ENCODE measurements at regions not wholly inside any gene's neighbourhood (a gene's known extent, or its start where the extent isn't known, plus 50 kb on each side); places are given as distances from the start of the nearest gene placed in this dataset.

DNA sequence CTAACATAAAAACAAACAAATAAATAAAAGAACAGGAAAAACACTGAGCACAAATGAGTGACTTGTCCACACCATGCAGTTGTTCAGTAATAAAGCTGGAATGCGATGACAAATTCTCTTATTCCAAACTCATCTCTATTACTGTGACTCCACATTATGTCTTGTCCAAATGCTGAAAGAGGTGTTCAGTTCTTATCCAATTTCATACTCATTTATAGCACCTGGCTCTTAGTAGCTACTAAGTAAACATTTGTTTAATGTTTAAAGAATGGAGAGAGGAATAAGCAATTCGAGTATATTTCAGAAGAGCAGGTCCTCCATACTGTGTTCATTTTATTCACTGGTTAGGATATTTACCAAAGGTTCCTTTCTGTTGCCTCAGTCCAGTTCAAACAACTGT is 439.0 kb upstream of the JAG1 start:
- Histone ChIP-seq H3K27ac (replicated peaks) (no peak overlapping the region), H3K27me3 (ENCODE audit: low read depth) (no peaks in the 10 kb centered on the region), H3K9me3 (replicated peaks) (no peaks in the 10 kb centered on the region), H3K4me1 (peaks cover 20% of the 10 kb centered on the region), H3K36me3 (no peaks in the 10 kb centered on the region), H3K4me3 (no peak overlapping the region)
- intact Hi-C loops (cut with micrococcal nuclease), result no loop called here
- DNase-seq, result no peak
- TF ChIP-seq, protein P1, sequence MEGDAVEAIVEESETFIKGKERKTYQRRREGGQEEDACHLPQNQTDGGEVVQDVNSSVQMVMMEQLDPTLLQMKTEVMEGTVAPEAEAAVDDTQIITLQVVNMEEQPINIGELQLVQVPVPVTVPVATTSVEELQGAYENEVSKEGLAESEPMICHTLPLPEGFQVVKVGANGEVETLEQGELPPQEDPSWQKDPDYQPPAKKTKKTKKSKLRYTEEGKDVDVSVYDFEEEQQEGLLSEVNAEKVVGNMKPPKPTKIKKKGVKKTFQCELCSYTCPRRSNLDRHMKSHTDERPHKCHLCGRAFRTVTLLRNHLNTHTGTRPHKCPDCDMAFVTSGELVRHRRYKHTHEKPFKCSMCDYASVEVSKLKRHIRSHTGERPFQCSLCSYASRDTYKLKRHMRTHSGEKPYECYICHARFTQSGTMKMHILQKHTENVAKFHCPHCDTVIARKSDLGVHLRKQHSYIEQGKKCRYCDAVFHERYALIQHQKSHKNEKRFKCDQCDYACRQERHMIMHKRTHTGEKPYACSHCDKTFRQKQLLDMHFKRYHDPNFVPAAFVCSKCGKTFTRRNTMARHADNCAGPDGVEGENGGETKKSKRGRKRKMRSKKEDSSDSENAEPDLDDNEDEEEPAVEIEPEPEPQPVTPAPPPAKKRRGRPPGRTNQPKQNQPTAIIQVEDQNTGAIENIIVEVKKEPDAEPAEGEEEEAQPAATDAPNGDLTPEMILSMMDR (IDR thresholded peaks at IDR 0.05; ENCODE audit: borderline replicate concordance), result no peak

DNA sequence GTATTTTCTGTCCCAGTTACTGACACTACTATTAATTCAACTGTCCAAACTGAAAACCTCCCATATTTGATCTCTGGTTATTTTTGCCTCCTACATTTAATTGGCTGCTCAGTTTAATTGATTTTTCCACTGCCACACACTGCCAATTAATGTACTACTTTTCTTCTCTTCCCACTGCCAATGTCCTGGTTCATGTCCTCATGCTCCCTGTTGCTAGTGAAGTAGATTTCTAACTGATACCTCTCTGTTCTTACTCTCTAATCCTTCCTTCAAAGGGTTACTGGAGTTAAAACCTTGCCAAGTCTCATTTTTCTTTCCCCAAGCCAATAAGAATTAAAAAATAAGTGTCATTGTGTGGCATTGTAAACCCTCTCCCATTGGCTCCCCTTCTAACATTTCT is 440.6 kb upstream of the JAG1 start:
- Histone ChIP-seq H3K9me3 (replicated peaks) (no peaks in the 10 kb centered on the region), H3K27ac (replicated peaks) (no peak overlapping the region), H3K36me3 (no peaks in the 10 kb centered on the region), H3K4me3 (no peak overlapping the region), H3K27me3 (ENCODE audit: low read depth) (no peaks in the 10 kb centered on the region), H3K4me1 (peaks cover 6% of the 10 kb centered on the region)
- intact Hi-C loops (cut with micrococcal nuclease), result no loop called here
- DNase-seq, result no peak
- TF ChIP-seq, protein P1 (IDR thresholded peaks at IDR 0.05; ENCODE audit: borderline replicate concordance), result no peak

DNA sequence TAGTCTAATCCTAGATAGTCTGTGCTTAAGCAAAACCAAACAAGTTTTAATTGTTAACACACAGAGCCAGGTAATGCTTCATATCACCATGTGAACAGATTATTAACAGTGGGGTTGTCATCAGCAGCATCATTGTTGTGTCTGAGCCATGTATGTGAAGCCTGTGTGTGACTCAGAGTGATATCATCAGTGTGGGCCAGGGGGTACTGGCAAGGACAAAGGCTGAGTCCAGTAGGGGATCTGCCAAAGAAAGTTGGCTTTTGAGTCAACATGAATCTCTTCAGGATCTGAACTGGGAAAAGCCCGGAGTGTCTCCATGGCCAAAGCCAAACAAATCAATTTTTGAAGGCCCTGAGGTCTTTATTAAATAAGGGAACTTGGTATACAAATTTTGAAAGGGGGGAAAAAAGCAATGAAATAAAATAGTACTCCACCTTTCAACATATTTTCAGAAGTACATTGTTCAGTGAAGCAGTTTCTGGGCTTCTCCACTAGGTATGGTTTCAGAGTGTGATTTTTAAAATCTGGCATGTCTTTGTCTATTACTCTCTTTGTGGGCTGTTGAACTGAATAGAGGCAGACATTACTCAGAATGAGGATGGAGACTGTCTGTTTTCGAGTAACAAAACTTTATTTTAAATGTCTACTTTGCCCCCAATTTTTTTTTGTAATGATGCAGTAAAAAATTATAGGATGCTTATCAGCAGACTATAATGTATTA is 444.2 kb upstream of the JAG1 start:
- Histone ChIP-seq H3K4me3 (no peak overlapping the region), H3K9me3 (replicated peaks) (no peaks in the 10 kb centered on the region), H3K27ac (replicated peaks) (no peak overlapping the region), H3K36me3 (no peaks in the 10 kb centered on the region), H3K4me1 (peaks cover 6% of the 10 kb centered on the region), H3K27me3 (ENCODE audit: low read depth) (no peaks in the 10 kb centered on the region)
- DNase-seq, result no peak
- intact Hi-C loops (cut with micrococcal nuclease), result no loop called here
- TF ChIP-seq, protein P1 (IDR thresholded peaks at IDR 0.05; ENCODE audit: borderline replicate concordance), result no peak

DNA sequence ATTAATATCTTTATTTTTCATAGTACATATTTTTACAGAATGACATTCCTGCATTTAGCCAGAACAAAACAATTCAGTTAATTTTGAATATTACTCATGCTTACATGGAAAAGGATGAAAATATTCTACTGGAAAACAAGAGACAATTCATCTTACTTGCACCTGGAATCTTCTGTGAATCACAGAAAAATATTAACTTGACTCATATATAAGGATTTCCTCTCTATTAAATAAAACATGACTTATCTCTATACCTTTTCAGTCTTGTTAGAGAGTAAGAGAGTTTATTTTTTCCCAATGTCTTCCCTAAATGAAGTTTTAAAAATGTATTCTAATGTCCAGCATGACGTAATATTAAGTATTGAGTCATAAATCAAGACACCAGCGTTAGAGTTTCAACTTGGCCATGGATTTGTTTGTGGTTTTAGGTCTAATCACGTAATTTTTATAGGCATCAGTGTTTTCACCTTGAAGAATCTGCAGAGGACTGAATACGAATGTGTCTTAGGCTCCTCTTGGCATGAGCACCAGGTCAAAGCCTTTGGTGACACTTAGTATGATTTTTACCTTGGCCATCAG is 445.1 kb upstream of the JAG1 start:
- Histone ChIP-seq H3K4me3 (no peak overlapping the region), H3K27me3 (ENCODE audit: low read depth) (no peaks in the 10 kb centered on the region), H3K27ac (replicated peaks) (no peak overlapping the region), H3K36me3 (no peaks in the 10 kb centered on the region), H3K4me1 (peaks cover 6% of the 10 kb centered on the region), H3K9me3 (replicated peaks) (no peaks in the 10 kb centered on the region)
- no peak for DNase-seq
- TF ChIP-seq, protein P1 (IDR thresholded peaks at IDR 0.05; ENCODE audit: borderline replicate concordance), result no peak
- intact Hi-C loops (cut with micrococcal nuclease), result no loop called here

GRCh38 chr20:11119573-11119972 is 445.8 kb upstream of the JAG1 start:
- H3K27me3 ChIP-seq (ENCODE audit: low read depth), result no peaks in the 10 kb centered on the region
- peaks cover 4% of the 10 kb centered on the region for H3K4me1 ChIP-seq
- H3K9me3 ChIP-seq (replicated peaks), result no peaks in the 10 kb centered on the region
- no peak overlapping the region for H3K27ac ChIP-seq (replicated peaks)
- H3K4me3 ChIP-seq, result no peak overlapping the region
- H3K36me3 ChIP-seq, result no peaks in the 10 kb centered on the region
- TF ChIP-seq, protein P1 (IDR thresholded peaks at IDR 0.05; ENCODE audit: borderline replicate concordance), result no peak
- intact Hi-C loops (cut with micrococcal nuclease), result no loop called here
- no peak for DNase-seq
